Lower lobe of right lung (tissue), 2 donors: ENCODE measurements at regions not wholly inside any gene's neighbourhood (a gene's known extent, or its start where the extent isn't known, plus 50 kb on each side); places are given as distances from the start of the nearest gene placed in this dataset.

Source experiments
- ATAC-seq, 2 donors: fragments of 200-7000 bp; cut with Tn5 transposase; one replicate each; pipeline ENCODE4 v1.9.1; 2020 to 2022; ENCODE audit warnings: mild to moderate bottlenecking in 2 of 2, moderate library complexity in 2 of 2
- DNase-seq: peaks from one replicate; pipeline ENCODE4 v3.0.0-alpha.2; 2020
- H3K27ac ChIP-seq: fragments of 200-600 bp; one replicate; pipeline ENCODE4 v1.8.0; 2022
- H3K27me3 ChIP-seq: fragments of 200-600 bp; one replicate; pipeline ENCODE4 v1.8.0; 2022; ENCODE audit warnings: low read depth
- H3K36me3 ChIP-seq: fragments of 200-600 bp; one replicate; pipeline ENCODE4 v1.8.0; 2022; ENCODE audit warnings: mild to moderate bottlenecking
- H3K4me1 ChIP-seq: fragments of 200-600 bp; one replicate; pipeline ENCODE4 v1.8.0; 2022
- H3K4me3 ChIP-seq: fragments of 200-600 bp; one replicate; pipeline ENCODE4 v1.8.0; 2022; ENCODE audit warnings: mild to moderate bottlenecking
- H3K9me3 ChIP-seq: fragments of 200-600 bp; one replicate; pipeline ENCODE4 v1.8.0; 2022
- intact Hi-C: fragments of 100-400 bp; cut with DNase I; formaldehyde crosslinking; loops from one replicate; pipeline ENCODE4 v1.11.0; 2022
- TF ChIP-seq, protein P1 (sequence below): fragments of 200-600 bp; IDR thresholded peaks from one replicate; pipeline ENCODE4 v1.8.0; 2022; ENCODE audit warnings: antibody characterized with exemption, mild to moderate bottlenecking
- donor health status: DM: no; HTN: yes; CAD: no; lungs with severe emphysema.

DNA sequence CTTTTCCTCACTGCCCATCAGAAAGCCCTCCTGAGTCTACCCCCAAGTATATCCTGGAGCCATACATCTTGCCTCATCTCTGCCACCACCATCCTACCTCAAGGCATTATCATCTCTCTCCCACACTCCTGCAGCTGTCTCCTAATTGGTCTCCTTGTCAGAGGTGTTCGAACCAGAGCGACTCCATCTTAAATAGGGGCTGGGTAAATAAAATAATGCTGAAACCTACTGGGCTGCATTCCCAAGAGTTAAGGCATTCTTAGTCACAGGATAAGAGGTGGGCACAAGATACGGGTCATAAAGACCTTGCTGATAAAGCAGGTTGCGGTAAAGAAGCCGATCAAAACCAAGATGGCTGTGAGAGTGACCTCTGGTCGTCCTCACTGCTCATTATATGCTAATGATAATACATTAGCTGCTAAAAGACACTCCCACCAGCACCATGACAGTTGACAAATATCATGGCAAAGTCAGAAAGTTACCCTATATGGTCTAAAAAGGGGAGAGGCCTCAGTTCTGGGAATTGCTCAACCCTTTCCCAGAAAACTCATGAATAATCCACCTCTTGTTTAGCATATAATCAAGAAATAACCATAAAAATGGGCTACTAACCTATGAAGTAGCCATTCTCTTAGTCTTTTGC lies 97.0 kb upstream of the C16orf82 start:
- intact Hi-C loops, result no loop called here

DNA sequence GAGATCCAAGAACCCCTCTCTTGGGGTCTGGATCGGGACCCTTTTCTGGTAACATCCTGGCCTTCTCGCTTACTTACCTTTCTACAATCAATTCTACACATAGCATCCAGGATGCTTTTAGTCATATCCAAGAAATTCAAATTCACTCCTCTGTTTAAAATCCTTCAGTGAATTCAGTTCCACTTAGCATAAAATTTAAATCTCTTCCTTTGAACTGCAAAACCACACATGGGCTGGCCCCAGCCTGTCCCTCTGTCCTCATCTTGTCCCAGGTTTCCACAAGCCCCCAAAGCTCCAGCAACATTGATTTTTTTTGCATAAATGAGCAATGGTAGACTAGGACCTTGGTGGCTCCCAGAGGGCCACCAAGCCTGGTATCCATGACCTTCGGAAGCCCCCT lies 96.4 kb upstream of the C16orf82 start:
- H3K4me3 ChIP-seq, result no peak overlapping the region
- TF ChIP-seq, protein P1, sequence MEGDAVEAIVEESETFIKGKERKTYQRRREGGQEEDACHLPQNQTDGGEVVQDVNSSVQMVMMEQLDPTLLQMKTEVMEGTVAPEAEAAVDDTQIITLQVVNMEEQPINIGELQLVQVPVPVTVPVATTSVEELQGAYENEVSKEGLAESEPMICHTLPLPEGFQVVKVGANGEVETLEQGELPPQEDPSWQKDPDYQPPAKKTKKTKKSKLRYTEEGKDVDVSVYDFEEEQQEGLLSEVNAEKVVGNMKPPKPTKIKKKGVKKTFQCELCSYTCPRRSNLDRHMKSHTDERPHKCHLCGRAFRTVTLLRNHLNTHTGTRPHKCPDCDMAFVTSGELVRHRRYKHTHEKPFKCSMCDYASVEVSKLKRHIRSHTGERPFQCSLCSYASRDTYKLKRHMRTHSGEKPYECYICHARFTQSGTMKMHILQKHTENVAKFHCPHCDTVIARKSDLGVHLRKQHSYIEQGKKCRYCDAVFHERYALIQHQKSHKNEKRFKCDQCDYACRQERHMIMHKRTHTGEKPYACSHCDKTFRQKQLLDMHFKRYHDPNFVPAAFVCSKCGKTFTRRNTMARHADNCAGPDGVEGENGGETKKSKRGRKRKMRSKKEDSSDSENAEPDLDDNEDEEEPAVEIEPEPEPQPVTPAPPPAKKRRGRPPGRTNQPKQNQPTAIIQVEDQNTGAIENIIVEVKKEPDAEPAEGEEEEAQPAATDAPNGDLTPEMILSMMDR, result no peak
- DNase-seq, result no peak
- H3K27ac ChIP-seq, result no peak overlapping the region
- no peaks in the 10 kb centered on the region for H3K36me3 ChIP-seq
- no peaks in the 10 kb centered on the region for H3K27me3 ChIP-seq
- no peaks in the 10 kb centered on the region for H3K9me3 ChIP-seq
- intact Hi-C loops, result no loop called here
- no peaks in the 10 kb centered on the region for H3K4me1 ChIP-seq
- no peak for ATAC-seq

More for the DNA sequence above, 97.0 kb upstream of the C16orf82 start:
- DNase-seq (no peak), ATAC-seq (no peak)
- no peak overlapping the region for H3K27ac ChIP-seq
- no peak overlapping the region for H3K4me3 ChIP-seq
- no peaks in the 10 kb centered on the region for H3K4me1 ChIP-seq
- no peaks in the 10 kb centered on the region for H3K27me3 ChIP-seq
- no peaks in the 10 kb centered on the region for H3K9me3 ChIP-seq
- TF ChIP-seq, protein P1, result no peak
- H3K36me3 ChIP-seq, result no peaks in the 10 kb centered on the region

GRCh38 chr16:26976873-26977272 lies 89.9 kb upstream of the C16orf82 start:
- Histone ChIP-seq H3K36me3 (no peaks in the 10 kb centered on the region), H3K27me3 (no peaks in the 10 kb centered on the region), H3K4me3 (no peak overlapping the region), H3K9me3 (no peaks in the 10 kb centered on the region), H3K4me1 (no peaks in the 10 kb centered on the region), H3K27ac (no peak overlapping the region)
- intact Hi-C loops, result no loop called here
- ATAC-seq (no peak), DNase-seq (no peak)
- TF ChIP-seq, protein P1, result no peak

GRCh38 chr16:26981266-26981938 lies 85.3 kb upstream of the C16orf82 start:
- no peak overlapping the region for H3K4me3 ChIP-seq
- intact Hi-C loops, result no loop called here
- no peaks in the 10 kb centered on the region for H3K9me3 ChIP-seq
- DNase-seq (no peak), ATAC-seq (no peak)
- H3K4me1 ChIP-seq, result no peaks in the 10 kb centered on the region
- no peak overlapping the region for H3K27ac ChIP-seq
- H3K36me3 ChIP-seq, result no peaks in the 10 kb centered on the region
- TF ChIP-seq, protein P1, result no peak
- no peaks in the 10 kb centered on the region for H3K27me3 ChIP-seq

DNA sequence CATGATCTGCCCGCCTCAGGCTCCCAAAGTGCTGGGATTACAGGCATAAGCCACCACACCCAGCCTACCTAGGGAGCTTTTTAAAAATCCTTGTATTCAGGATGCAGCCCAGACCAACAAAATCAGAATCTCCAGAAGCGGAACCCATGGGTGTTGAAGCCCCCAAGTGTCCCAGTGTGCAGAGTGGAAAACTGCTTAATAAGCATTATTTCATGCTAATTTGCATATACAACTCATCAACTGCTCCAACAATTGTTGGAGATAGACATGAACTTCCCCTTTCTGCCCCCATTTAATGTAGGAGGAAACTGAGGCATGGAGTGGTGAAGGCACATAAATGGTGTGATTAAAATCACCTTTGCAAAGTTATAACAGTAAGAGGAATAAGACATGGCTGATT lies 84.3 kb upstream of the C16orf82 start:
- Histone ChIP-seq H3K4me3 (no peak overlapping the region), H3K36me3 (no peaks in the 10 kb centered on the region), H3K4me1 (no peaks in the 10 kb centered on the region), H3K27me3 (no peaks in the 10 kb centered on the region), H3K9me3 (no peaks in the 10 kb centered on the region), H3K27ac (no peak overlapping the region)
- ATAC-seq, result no peak
- TF ChIP-seq, protein P1, result no peak
- DNase-seq, result no peak
- intact Hi-C loops, result no loop called here
